Adrenal gland (tissue), 5 donors: ENCODE measurements at regions not wholly inside any gene's neighbourhood (a gene's known extent, or its start where the extent isn't known, plus 50 kb on each side); places are given as distances from the start of the nearest gene placed in this dataset.

Experiments used
- CTCF ChIP-seq, 6 experiments: fragments of 450-650 bp in 4 of 6; fragments of 200-600 bp in 2 of 6; sonication (generic) in 1 of 6; IDR thresholded peaks; 1 replicate in 5 of 6; 2 replicates in 1 of 6; pipeline versions ENCODE4 v1.5.1 to v1.8.0; 2016 to 2021; ENCODE audit warnings: antibody characterized with exemption in 6 of 6, mild to moderate bottlenecking in 2 of 6, moderate library complexity in 1 of 6
- POLR2A ChIP-seq, 2 donors: fragments of 450-650 bp; IDR thresholded peaks; one replicate each; pipeline ENCODE4 v1.6.1; 2017; ENCODE audit warnings: antibody characterized with exemption in 2 of 2, mild to moderate bottlenecking in 2 of 2, moderate library complexity in 1 of 2
- donor health status: DM: no; HTN: no; CAD: no.

GRCh38 chr3:86605166-86605565 is 385.8 kb downstream of the VGLL3 start:
- TF ChIP-seq CTCF (IDR thresholded peaks at IDR 0.05): no peak
- TF ChIP-seq POLR2A (IDR thresholded peaks at IDR 0.05): no peak
